LNCAP (cell line): ENCODE measurements at regions not wholly inside any gene's neighbourhood (a gene's known extent, or its start where the extent isn't known, plus 50 kb on each side); places are given as distances from the start of the nearest gene placed in this dataset.

ENCODE experiments used
- TF ChIP-seq, protein P1 (sequence below): fragments of 450-650 bp; IDR thresholded peaks from 2 replicates; pipeline ENCODE4 v1.5.1; 2017; ENCODE audit warnings: mild to moderate bottlenecking

DNA sequence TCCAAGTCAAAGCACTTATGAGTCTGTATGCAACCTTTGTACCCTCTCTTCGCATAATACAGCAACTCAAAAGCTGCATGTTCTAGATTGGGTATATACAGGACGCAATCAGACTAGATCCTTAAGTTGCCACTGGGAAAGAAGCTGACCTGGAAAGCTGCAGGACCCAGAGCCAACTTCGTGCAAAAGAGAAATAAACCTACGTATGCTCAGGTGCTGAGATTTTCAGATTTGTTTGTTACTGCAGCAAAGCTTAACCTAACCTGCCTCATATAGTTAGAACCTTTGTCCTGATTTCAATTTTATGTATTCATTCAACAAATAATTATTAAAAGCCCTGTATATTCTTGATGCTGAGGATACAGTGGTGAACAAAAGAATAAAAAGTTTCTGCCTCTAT, 139.7 kb downstream of the SLC30A10 start:
- TF ChIP-seq, protein P1, sequence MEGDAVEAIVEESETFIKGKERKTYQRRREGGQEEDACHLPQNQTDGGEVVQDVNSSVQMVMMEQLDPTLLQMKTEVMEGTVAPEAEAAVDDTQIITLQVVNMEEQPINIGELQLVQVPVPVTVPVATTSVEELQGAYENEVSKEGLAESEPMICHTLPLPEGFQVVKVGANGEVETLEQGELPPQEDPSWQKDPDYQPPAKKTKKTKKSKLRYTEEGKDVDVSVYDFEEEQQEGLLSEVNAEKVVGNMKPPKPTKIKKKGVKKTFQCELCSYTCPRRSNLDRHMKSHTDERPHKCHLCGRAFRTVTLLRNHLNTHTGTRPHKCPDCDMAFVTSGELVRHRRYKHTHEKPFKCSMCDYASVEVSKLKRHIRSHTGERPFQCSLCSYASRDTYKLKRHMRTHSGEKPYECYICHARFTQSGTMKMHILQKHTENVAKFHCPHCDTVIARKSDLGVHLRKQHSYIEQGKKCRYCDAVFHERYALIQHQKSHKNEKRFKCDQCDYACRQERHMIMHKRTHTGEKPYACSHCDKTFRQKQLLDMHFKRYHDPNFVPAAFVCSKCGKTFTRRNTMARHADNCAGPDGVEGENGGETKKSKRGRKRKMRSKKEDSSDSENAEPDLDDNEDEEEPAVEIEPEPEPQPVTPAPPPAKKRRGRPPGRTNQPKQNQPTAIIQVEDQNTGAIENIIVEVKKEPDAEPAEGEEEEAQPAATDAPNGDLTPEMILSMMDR = no peak

DNA sequence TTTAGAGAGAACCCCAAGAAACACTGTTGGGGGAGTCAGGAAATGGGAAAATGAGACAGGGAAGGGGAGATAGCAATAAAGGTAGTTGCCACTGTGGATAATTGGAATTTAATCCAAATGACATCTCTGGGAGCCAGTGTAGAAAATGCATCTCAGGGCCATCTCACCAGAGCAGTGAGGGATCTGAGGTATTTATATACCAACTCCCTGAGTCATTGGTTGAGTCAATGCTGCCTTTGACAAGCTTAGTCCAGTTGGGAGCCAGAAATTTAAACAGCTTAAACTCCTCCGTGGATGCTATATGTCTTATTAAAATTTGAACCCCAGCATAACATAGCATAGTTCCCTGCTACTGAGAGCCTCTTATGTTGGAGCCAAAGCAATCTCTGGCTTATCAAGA, 140.3 kb downstream of the SLC30A10 start:
- TF ChIP-seq, protein P1 = no peak

DNA sequence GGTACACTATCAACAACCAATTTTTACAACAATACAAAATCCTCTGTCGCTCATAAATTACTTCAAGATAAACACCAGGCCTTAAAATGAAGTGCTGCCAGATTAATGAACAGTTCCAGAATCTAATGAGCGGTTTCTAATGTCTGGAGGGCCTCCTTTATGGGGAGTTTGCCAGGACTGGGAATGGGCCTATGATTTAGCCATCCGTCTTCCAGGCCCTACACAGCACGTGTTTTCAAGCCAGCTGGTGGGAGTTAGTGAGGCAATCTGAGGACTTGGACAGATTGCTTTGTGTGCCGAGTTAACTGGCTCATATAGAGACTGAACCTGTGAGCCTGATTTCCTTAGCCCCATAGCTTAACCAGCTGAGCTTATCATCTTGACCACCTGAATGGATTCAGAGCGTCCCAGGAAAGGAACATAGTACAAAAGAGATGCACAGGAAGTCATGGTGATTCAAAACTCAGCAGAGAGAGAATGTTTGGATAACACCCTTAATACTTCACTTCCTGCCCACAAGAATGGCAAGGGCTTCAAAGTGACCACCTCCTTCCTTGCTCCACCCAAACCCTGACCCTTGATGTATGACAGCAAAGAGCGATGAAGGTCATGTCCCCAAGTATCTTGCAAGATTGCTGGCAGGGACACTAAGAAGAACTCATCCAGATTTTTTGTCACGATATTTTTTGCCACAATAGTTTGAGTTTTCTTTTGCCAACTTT, 143.5 kb downstream of the SLC30A10 start:
- TF ChIP-seq, protein P1 = no peak

DNA sequence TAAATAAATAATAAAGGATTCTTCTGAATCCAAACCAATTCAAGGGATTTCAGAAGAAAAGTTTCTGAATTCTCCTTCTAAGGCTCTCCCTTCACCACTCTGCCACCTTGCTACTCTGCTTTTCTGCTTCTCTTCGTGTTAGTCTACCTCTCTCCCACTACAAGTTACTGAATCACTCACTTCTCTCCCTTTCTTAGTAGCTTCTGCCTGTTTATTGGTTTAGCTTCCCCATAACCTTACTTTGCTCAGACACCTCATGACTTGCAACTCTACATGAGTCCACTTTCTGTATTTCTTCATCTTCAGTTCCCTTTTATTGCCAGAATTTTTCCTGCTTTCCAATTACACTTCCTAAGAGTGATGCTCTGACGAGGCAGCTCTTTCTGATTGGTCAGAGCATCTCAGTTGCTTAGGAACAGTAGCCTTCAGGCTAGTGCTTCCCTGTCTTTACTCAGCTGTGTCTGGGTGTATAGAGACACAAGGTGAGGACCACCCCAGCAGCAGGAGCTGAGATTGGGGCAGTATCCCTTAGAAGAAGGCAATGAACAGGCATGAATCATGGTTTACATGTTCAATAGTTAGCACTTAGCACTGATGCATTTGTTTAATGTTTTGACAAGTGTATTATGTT, 144.6 kb downstream of the SLC30A10 start:
- TF ChIP-seq, protein P1 = no peak

- TF ChIP-seq, protein P1 = no peak
These were observed 145.4 kb downstream of the SLC30A10 start for GRCh38 chr1:219782929-219783328.

DNA sequence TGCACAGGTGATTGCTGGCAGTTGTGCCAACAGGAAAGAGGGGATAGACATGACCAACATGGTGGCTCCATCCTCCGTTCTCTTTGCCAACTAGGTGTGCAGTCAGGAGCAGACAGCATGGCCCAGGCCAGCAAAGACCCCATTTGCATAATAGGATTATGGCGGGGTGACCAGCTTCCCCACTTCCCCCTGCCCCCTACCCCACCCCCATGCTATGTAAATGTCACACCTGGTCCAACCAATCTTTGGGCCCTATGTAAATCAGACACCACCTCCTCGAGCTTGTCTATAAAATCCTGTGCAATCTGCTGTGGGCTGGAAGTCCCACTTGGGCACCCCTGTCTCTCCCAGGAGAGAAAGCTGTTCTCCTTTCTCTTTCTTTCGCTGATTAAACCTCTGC, 146.0 kb downstream of the SLC30A10 start:
- TF ChIP-seq, protein P1 = no peak

DNA sequence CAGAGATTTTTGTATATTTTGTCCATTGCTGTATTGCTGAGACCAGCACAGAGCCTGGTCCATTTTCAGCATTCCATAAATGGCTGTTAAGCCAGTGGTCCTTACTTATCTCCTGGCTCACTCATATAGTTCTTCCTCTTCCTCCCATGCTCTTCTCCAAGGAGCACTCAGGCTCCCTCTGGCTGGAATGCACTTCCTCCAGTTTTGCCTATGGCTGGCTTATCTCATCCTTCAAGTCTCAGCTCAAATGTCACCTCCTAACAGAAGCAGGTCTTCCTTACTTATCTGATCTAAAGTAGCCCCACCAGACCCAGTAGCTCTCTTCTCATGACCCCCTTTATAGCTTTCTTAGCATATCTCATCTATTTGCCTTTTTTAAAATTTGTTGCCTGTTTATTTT, 146.9 kb downstream of the SLC30A10 start:
- TF ChIP-seq, protein P1 = no peak
